GM12873 (cell line): ENCODE measurements at regions not wholly inside any gene's neighbourhood (a gene's known extent, or its start where the extent isn't known, plus 50 kb on each side); places are given as distances from the start of the nearest gene placed in this dataset.

ENCODE experiments used
- TF ChIP-seq, protein P1 (sequence below): IDR thresholded peaks from 2 replicates; pipeline ENCODE4 v1.5.1; 2012; ENCODE audit warnings: low read depth, mild to moderate bottlenecking, moderate library complexity, low read length, control low read depth; ENCODE audit not compliant: insufficient read depth; ENCODE audit errors: missing control alignments

DNA sequence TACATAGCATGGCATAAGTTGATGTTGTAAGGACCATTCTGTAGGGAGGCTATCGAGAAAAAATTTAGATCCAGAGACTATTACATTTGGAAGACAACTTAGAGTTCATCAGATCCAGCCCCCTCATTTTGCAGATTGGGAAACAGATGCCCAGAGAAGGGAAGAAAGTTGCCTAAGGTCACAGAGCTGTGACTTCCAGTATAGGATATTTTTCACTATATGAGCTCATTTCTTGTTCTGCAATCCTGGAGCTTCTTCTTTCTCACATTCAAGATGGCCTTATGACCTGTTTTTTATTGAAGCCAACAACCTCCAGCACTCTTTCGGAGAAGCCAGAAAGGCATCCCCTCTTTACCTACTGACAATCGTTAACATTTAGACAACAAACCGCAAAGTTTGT, 421.8 kb upstream of the PLXNA2 start:
- TF ChIP-seq, protein P1, sequence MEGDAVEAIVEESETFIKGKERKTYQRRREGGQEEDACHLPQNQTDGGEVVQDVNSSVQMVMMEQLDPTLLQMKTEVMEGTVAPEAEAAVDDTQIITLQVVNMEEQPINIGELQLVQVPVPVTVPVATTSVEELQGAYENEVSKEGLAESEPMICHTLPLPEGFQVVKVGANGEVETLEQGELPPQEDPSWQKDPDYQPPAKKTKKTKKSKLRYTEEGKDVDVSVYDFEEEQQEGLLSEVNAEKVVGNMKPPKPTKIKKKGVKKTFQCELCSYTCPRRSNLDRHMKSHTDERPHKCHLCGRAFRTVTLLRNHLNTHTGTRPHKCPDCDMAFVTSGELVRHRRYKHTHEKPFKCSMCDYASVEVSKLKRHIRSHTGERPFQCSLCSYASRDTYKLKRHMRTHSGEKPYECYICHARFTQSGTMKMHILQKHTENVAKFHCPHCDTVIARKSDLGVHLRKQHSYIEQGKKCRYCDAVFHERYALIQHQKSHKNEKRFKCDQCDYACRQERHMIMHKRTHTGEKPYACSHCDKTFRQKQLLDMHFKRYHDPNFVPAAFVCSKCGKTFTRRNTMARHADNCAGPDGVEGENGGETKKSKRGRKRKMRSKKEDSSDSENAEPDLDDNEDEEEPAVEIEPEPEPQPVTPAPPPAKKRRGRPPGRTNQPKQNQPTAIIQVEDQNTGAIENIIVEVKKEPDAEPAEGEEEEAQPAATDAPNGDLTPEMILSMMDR: no peak

DNA sequence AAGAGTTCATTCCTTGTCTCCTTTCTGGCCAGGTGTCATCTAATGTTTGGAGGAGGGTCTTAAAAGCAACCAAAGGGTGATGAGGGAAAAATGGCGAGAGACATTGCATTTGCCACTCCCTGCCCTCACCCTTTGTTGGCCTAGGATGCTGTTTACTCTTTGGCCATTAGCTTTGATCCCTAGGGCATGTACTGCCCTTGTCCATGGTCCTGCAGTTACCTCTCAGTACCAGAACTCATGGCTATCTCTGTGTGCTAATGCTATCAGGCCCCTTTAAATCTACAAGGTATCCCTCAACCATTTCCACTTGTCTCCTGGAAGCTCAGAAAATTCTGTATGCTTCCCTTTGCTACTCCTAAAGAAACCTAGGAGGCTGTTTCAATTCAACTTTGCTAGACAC, 424.8 kb upstream of the PLXNA2 start:
- TF ChIP-seq, protein P1: no peak

DNA sequence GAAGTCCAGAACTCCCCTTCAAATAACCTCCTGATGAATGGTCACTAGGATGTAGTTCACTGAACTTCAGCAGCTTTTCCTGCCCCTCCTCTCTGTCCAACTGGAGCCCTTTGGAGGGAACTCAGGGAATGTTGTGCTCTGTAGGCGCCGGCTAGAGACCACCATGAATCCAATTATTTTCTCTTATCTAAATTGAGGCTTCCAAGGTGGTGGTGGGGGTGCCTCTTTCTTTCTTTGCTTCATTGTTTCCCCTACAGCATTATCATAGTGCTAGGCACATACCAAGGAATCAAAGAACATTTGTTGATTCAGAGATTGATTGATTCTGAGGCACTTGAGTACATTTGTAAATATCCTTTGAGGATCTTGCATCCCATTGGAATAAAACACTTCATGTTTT, 426.6 kb upstream of the PLXNA2 start:
- TF ChIP-seq, protein P1: no peak

DNA sequence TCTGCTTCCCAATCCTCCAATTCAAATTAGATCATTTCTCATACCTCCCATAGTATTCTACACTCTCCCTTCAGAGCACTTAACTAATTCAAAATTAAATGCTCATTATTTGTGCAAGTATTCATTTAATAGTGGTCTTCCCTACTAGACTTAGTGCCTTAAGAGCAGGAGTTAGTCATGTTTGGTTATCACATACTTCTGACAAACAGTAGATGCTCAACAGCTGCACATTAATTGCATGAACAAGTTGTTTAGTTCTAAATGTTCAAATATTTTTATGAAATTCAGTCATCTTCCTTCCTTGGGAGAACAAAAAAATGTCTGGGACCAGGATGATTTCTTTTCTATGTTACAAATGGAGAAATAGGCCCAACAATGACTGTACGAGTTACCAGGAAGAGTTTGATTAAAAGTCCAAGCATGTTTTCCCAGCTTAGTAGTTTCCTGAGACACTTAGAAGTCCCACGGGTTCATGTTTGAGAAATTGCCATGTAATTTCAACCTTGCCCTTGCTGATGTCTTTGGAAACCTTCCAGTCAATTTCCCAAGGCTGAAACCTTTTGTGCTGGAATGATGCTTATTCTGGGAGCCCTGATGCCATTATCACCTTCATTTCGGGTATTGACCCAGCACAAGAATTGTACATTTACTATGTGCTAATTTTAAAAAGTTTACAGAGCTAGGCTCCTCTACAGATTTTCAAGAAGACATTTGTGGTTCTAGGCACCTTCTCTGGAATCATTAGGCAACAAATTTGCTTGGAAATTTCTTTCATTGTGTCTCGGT, 437.9 kb upstream of the PLXNA2 start:
- TF ChIP-seq, protein P1: no peak

DNA sequence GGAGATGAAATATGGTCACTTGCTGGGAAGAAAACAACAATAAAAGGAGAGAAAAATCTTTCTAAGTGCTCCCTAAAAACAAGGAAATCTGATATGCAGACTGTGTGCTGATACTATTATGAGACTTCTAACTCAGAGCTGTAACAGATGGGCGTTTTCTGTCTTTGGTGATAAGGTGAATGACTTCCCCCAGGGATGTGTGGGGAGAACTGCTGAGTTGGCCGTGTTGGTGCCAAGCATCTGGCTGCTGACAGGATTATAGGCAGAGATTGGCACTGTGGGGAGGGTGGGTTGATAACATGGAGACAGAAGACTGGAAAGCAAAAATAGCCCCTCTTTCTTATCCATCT, 438.5 kb upstream of the PLXNA2 start:
- TF ChIP-seq, protein P1: no peak

DNA sequence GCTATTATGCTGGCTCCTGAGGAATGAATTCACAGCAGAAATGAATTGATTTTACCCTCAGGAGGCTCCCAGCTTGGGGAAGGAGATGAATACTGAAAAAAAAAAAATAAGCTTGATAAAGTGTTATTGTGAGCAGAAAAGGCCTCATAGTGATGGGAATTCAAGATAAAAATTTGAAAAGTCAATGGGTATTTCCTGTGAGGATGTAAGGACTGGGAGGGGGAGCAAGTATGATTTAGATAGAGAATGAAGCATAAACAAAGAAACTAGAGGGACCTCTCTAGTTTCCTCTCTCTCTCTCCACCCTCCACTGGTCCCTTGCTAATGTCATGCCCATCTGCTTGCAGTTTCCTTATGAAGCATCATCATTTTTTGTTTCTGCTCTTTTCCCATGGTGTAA, 439.0 kb upstream of the PLXNA2 start:
- TF ChIP-seq, protein P1: no peak

DNA sequence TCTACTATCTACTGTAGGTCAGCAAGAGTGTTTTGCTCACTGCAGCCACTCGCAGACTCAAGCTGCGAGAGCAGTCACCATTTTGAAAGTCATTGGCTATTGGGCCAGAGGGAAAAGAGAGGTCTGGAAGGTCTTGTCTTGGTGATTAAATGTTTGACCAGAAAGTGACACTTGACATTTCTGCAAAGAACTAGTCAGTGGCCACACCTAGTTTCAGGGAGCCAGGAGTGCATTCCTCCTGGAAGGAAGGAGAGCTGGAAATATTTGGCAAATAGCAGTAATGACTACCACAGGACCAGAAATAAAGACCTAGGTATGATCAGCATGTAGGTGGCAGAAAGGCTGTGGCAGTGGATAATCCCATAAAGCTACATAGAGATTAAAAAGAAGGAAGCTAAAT, 440.0 kb upstream of the PLXNA2 start:
- TF ChIP-seq, protein P1: no peak
